Lower lobe of right lung (tissue), 2 donors: ENCODE measurements at regions not wholly inside any gene's neighbourhood (a gene's known extent, or its start where the extent isn't known, plus 50 kb on each side); places are given as distances from the start of the nearest gene placed in this dataset.

Source experiments
- ATAC-seq, 2 donors: fragments of 200-7000 bp; cut with Tn5 transposase; one replicate each; pipeline ENCODE4 v1.9.1; 2020 to 2022; ENCODE audit warnings: mild to moderate bottlenecking in 2 of 2, moderate library complexity in 2 of 2
- DNase-seq: peaks from one replicate; pipeline ENCODE4 v3.0.0-alpha.2; 2020
- H3K27ac ChIP-seq: fragments of 200-600 bp; one replicate; pipeline ENCODE4 v1.8.0; 2022
- H3K27me3 ChIP-seq: fragments of 200-600 bp; one replicate; pipeline ENCODE4 v1.8.0; 2022; ENCODE audit warnings: low read depth
- H3K36me3 ChIP-seq: fragments of 200-600 bp; one replicate; pipeline ENCODE4 v1.8.0; 2022; ENCODE audit warnings: mild to moderate bottlenecking
- H3K4me1 ChIP-seq: fragments of 200-600 bp; one replicate; pipeline ENCODE4 v1.8.0; 2022
- H3K4me3 ChIP-seq: fragments of 200-600 bp; one replicate; pipeline ENCODE4 v1.8.0; 2022; ENCODE audit warnings: mild to moderate bottlenecking
- H3K9me3 ChIP-seq: fragments of 200-600 bp; one replicate; pipeline ENCODE4 v1.8.0; 2022
- CTCF ChIP-seq: fragments of 200-600 bp; IDR thresholded peaks from one replicate; pipeline ENCODE4 v1.8.0; 2022; ENCODE audit warnings: antibody characterized with exemption, mild to moderate bottlenecking
- intact Hi-C: fragments of 100-400 bp; cut with DNase I; formaldehyde crosslinking; loops from one replicate; pipeline ENCODE4 v1.11.0; 2022
- donor health status: DM: no; HTN: yes; CAD: no; lungs with severe emphysema.

DNA sequence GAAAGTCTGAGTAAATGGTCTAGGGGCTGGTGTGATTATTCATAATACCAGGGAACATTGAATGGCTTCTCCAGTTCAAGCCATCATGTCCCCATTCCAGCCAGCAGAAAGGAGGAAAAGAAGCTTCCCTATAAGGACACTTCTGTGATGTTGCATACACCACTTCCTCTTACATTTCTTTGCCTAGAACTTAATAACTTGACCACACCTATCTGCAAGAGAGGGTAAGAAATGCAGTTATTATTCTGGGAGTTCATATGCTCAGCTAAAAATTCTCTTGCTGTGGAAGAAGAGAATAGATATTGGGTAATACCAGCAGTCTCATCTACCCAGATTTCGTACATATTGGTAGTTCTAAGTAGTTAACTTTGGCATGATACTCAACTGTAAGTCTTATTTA is 166.1 kb downstream of the SLC28A3 start:
- DNase-seq (no peak), ATAC-seq (peak in 1 of 2 donors; percentile 44)
- intact Hi-C loops = no loop called here
- H3K27ac ChIP-seq = no peak overlapping the region
- H3K36me3 ChIP-seq = no peaks in the 10 kb centered on the region
- H3K27me3 ChIP-seq = no peaks in the 10 kb centered on the region
- no peaks in the 10 kb centered on the region for H3K4me1 ChIP-seq
- H3K9me3 ChIP-seq = no peaks in the 10 kb centered on the region
- no peak for TF ChIP-seq CTCF
- no peak overlapping the region for H3K4me3 ChIP-seq

- DNase-seq (no peak), ATAC-seq (no peak)
- Histone ChIP-seq H3K36me3 (no peaks in the 10 kb centered on the region), H3K27ac (no peak overlapping the region), H3K4me1 (peaks cover 6% of the 10 kb centered on the region), H3K9me3 (no peaks in the 10 kb centered on the region), H3K4me3 (no peak overlapping the region), H3K27me3 (no peaks in the 10 kb centered on the region)
- intact Hi-C loops = no loop called here
- TF ChIP-seq CTCF = no peak
Measured at GRCh38 chr9:84177407-84177806, 163.2 kb downstream of the SLC28A3 start.

GRCh38 chr9:84179531-84179930 is 161.0 kb downstream of the SLC28A3 start:
- H3K36me3 ChIP-seq = no peaks in the 10 kb centered on the region
- no peaks in the 10 kb centered on the region for H3K27me3 ChIP-seq
- peaks cover 8% of the 10 kb centered on the region for H3K4me1 ChIP-seq
- H3K4me3 ChIP-seq = no peak overlapping the region
- no peak for ATAC-seq
- no peak overlapping the region for H3K27ac ChIP-seq
- intact Hi-C loops = no loop called here
- no peak for TF ChIP-seq CTCF
- no peaks in the 10 kb centered on the region for H3K9me3 ChIP-seq
- DNase-seq = no peak

- TF ChIP-seq CTCF = no peak
- no peaks in the 10 kb centered on the region for H3K36me3 ChIP-seq
- no peak overlapping the region for H3K4me3 ChIP-seq
- H3K9me3 ChIP-seq = no peaks in the 10 kb centered on the region
- H3K27ac ChIP-seq = no peak overlapping the region
- no peak for DNase-seq
- ATAC-seq = no peak
- H3K4me1 ChIP-seq = peaks cover 5% of the 10 kb centered on the region
- intact Hi-C loops = no loop called here
- no peaks in the 10 kb centered on the region for H3K27me3 ChIP-seq
Measured at GRCh38 chr9:84187090-84187489, 153.5 kb downstream of the SLC28A3 start.

DNA sequence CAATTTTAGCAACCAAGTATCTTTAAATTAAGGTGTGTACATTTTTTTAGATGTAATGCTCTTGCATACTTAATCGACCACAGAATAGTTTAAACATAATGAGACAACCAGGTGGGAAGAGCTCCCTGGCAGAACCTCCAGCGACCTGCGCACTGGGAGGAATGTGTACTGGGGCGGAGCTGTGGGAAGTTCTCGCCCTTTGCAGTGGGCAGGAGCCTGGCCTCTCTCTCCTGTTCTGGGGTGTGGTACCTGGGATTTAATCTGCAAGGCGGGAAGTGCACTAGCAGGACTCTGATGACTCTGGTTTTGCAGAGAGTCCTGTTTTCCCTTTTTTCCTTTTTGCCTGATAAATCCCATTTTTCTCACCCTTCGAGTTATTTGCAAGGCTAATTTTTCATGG is 150.7 kb downstream of the SLC28A3 start:
- Histone ChIP-seq H3K27me3 (no peaks in the 10 kb centered on the region), H3K4me1 (no peaks in the 10 kb centered on the region), H3K36me3 (no peaks in the 10 kb centered on the region), H3K27ac (no peak overlapping the region), H3K9me3 (no peaks in the 10 kb centered on the region), H3K4me3 (no peak overlapping the region)
- ATAC-seq (no peak), DNase-seq (no peak)
- intact Hi-C loops = no loop called here
- TF ChIP-seq CTCF = no peak

- ATAC-seq = no peak
- Histone ChIP-seq H3K27ac (no peak overlapping the region), H3K4me3 (no peak overlapping the region), H3K27me3 (no peaks in the 10 kb centered on the region), H3K9me3 (no peaks in the 10 kb centered on the region), H3K36me3 (no peaks in the 10 kb centered on the region), H3K4me1 (no peaks in the 10 kb centered on the region)
- no peak for DNase-seq
- TF ChIP-seq CTCF = no peak
- intact Hi-C loops = no loop called here
Measured at GRCh38 chr9:84190411-84190810, 150.1 kb downstream of the SLC28A3 start.
